ENCODE measurements at regions not wholly inside any gene's neighbourhood (a gene's known extent, or its start where the extent isn't known, plus 50 kb on each side); places are given as distances from the start of the nearest gene placed in this dataset.

GRCh38 chr2:21792571-21792970 lies 668.8 kb downstream of the TDRD15 start:
- Histone ChIP-seq H3K27me3 (ENCODE audit: insufficient read depth in 3 of 3, low read length in 2 of 3) (no peaks in the 10 kb centered on the region), H3K4me3 (no peak overlapping the region), H3K9me3 (no peaks in the 10 kb centered on the region), H3K4me1 (no peaks in the 10 kb centered on the region), H3K27ac (no peak overlapping the region), H3K36me3 (ENCODE audit: insufficient read depth in 1 of 2, low read depth in 1 of 2) (no peaks in the 10 kb centered on the region)
- no peak for ATAC-seq
- intact Hi-C loops (cut with DNase I): no loop called here
- DNase-seq: no peak
- TF ChIP-seq, protein P1, sequence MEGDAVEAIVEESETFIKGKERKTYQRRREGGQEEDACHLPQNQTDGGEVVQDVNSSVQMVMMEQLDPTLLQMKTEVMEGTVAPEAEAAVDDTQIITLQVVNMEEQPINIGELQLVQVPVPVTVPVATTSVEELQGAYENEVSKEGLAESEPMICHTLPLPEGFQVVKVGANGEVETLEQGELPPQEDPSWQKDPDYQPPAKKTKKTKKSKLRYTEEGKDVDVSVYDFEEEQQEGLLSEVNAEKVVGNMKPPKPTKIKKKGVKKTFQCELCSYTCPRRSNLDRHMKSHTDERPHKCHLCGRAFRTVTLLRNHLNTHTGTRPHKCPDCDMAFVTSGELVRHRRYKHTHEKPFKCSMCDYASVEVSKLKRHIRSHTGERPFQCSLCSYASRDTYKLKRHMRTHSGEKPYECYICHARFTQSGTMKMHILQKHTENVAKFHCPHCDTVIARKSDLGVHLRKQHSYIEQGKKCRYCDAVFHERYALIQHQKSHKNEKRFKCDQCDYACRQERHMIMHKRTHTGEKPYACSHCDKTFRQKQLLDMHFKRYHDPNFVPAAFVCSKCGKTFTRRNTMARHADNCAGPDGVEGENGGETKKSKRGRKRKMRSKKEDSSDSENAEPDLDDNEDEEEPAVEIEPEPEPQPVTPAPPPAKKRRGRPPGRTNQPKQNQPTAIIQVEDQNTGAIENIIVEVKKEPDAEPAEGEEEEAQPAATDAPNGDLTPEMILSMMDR (IDR thresholded peaks at IDR 0.05): no peak

- H3K4me1 ChIP-seq: no peaks in the 10 kb centered on the region
- H3K36me3 ChIP-seq (ENCODE audit: insufficient read depth in 1 of 2, low read depth in 1 of 2): no peaks in the 10 kb centered on the region
- no peak for ATAC-seq
- H3K9me3 ChIP-seq: no peaks in the 10 kb centered on the region
- TF ChIP-seq, protein P1 (IDR thresholded peaks at IDR 0.05): no peak
- H3K4me3 ChIP-seq: no peak overlapping the region
- no peak for DNase-seq
- H3K27me3 ChIP-seq (ENCODE audit: insufficient read depth in 3 of 3, low read length in 2 of 3): no peaks in the 10 kb centered on the region
- intact Hi-C loops (cut with DNase I): no loop called here
- H3K27ac ChIP-seq: no peak overlapping the region
- WGBS, 3 donors: 19 to 26% (median 21%) methylated on average over 1 of the region's 1 CpG
Observed at GRCh38 chr2:21793461-21793860, 669.7 kb downstream of the TDRD15 start.

GRCh38 chr2:21794611-21795010 lies 670.8 kb downstream of the TDRD15 start:
- Histone ChIP-seq H3K4me3 (no peak overlapping the region), H3K9me3 (no peaks in the 10 kb centered on the region), H3K27ac (no peak overlapping the region), H3K4me1 (no peaks in the 10 kb centered on the region), H3K27me3 (ENCODE audit: insufficient read depth in 3 of 3, low read length in 2 of 3) (no peaks in the 10 kb centered on the region), H3K36me3 (ENCODE audit: insufficient read depth in 1 of 2, low read depth in 1 of 2) (no peaks in the 10 kb centered on the region)
- WGBS, 3 donors: 70 to 82% (median 79%) methylated on average over 2 of the region's 2 CpGs
- ATAC-seq: no peak
- intact Hi-C loops (cut with DNase I): no loop called here
- no peak for DNase-seq
- TF ChIP-seq, protein P1 (IDR thresholded peaks at IDR 0.05): no peak

DNA sequence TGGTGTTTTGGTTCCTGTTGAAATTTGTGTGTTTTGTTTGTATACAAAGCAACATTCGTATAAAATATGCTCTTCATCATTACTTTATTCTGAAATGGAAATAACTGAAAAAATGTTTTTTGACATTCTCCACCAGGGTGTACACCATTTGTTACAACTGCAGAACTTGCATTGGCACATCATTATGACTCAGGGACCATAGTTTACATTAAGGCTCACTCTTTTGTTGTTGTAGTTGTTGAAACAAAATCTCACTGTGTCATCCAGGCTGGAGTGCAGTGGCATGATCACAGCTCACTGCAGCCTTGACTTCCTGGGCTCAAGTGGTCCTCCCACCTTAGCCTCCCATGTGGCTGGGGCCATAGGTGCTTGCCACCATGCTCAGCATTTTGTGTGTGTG lies 676.6 kb downstream of the TDRD15 start:
- no peak for ATAC-seq
- no peaks in the 10 kb centered on the region for H3K27me3 ChIP-seq (ENCODE audit: insufficient read depth in 3 of 3, low read length in 2 of 3)
- DNase-seq: no peak
- WGBS, 3 donors: 61 to 80% (median 65%) methylated on average over 1 of the region's 1 CpG
- no peaks in the 10 kb centered on the region for H3K36me3 ChIP-seq (ENCODE audit: insufficient read depth in 1 of 2, low read depth in 1 of 2)
- TF ChIP-seq, protein P1 (IDR thresholded peaks at IDR 0.05): no peak
- H3K4me3 ChIP-seq: no peak overlapping the region
- no peak overlapping the region for H3K27ac ChIP-seq
- intact Hi-C loops (cut with DNase I): no loop called here
- no peaks in the 10 kb centered on the region for H3K4me1 ChIP-seq
- no peaks in the 10 kb centered on the region for H3K9me3 ChIP-seq

GRCh38 chr2:21803550-21803949 lies 679.8 kb downstream of the TDRD15 start:
- Histone ChIP-seq H3K27me3 (ENCODE audit: insufficient read depth in 3 of 3, low read length in 2 of 3) (peaks cover 0 to 2% (median 0%) of the 10 kb centered on the region in 3 donors), H3K9me3 (no peaks in the 10 kb centered on the region), H3K4me3 (no peak overlapping the region), H3K27ac (no peak overlapping the region), H3K4me1 (no peaks in the 10 kb centered on the region), H3K36me3 (ENCODE audit: insufficient read depth in 1 of 2, low read depth in 1 of 2) (no peaks in the 10 kb centered on the region)
- ATAC-seq (no peak), DNase-seq (no peak)
- TF ChIP-seq, protein P1 (IDR thresholded peaks at IDR 0.05): no peak
- intact Hi-C loops (cut with DNase I): no loop called here
- 54 to 60% (median 59%) methylated on average over 3 of the region's 3 CpGs for WGBS, 3 donors

Measured in psoas muscle (tissue), 7 donors.